H9 (cell line): ENCODE measurements at regions not wholly inside any gene's neighbourhood (a gene's known extent, or its start where the extent isn't known, plus 50 kb on each side); places are given as distances from the start of the nearest gene placed in this dataset.

ENCODE experiments used
- DNase-seq: peaks from one replicate; pipeline ENCODE4 v3.0.0-alpha.2; 2017
- H2AFZ ChIP-seq: one replicate; pipeline ENCODE4 v1.6.1; 2013; ENCODE audit warnings: mild to moderate bottlenecking, low read length, control low read depth, moderate library complexity
- H2AK5ac ChIP-seq: 2 replicates; pipeline ENCODE4 v1.6.1; 2013; ENCODE audit warnings: low read length, control low read depth, mixed read lengths; ENCODE audit not compliant: insufficient read length
- H2BK120ac ChIP-seq: one replicate; pipeline ENCODE4 v1.6.1; 2013; ENCODE audit warnings: low read depth, mild to moderate bottlenecking, low read length, control low read depth, inconsistent platforms; ENCODE audit not compliant: poor library complexity, severe bottlenecking
- H2BK12ac ChIP-seq: 2 replicates; pipeline ENCODE4 v1.6.1; 2013; ENCODE audit warnings: low read length, control low read depth, mixed read lengths, low read depth; ENCODE audit not compliant: insufficient read length
- H2BK15ac ChIP-seq: 2 replicates; pipeline ENCODE4 v1.6.1; 2013; ENCODE audit warnings: low read depth, low read length, control low read depth
- H2BK20ac ChIP-seq: one replicate; pipeline ENCODE4 v1.6.1; 2013; ENCODE audit warnings: low read depth, mild to moderate bottlenecking, low read length, control low read depth, inconsistent platforms; ENCODE audit not compliant: poor library complexity, severe bottlenecking
- H2BK5ac ChIP-seq: 2 replicates; pipeline ENCODE4 v1.6.1; 2013; ENCODE audit warnings: low read length, control low read depth, mixed read lengths; ENCODE audit not compliant: insufficient read length
- H3K14ac ChIP-seq: 2 replicates; pipeline ENCODE4 v1.6.1; 2013; ENCODE audit warnings: low read length, control low read depth; ENCODE audit not compliant: insufficient read depth
- H3K18ac ChIP-seq: 2 replicates; pipeline ENCODE4 v1.6.1; 2013; ENCODE audit warnings: low read depth, mild to moderate bottlenecking, mixed read lengths, low read length, control low read depth; ENCODE audit not compliant: insufficient read length
- H3K23ac ChIP-seq: 2 replicates; pipeline ENCODE4 v1.6.1; 2013; ENCODE audit warnings: low read length, control low read depth, mixed read lengths, low read depth; ENCODE audit not compliant: insufficient read length
- H3K23me2 ChIP-seq: 2 replicates; pipeline ENCODE4 v1.6.1; 2013; ENCODE audit warnings: low read depth, mild to moderate bottlenecking, mixed read lengths, low read length, control low read depth; ENCODE audit not compliant: insufficient read length, poor library complexity, severe bottlenecking
- H3K27ac ChIP-seq: 2 replicates; pipeline ENCODE4 v1.5.1; 2013; ENCODE audit warnings: low read length, control low read depth, mixed read lengths, low read depth; ENCODE audit not compliant: insufficient read length
- H3K27me3 ChIP-seq: 2 replicates; pipeline ENCODE4 v1.6.1; 2013; ENCODE audit warnings: low read length, control low read depth, inconsistent platforms; ENCODE audit not compliant: insufficient read depth
- H3K4ac ChIP-seq: 2 replicates; pipeline ENCODE4 v1.6.1; 2013; ENCODE audit warnings: low read depth, mild to moderate bottlenecking, control low read depth, inconsistent platforms, low read length, moderate library complexity
- H3K4me1 ChIP-seq: 2 replicates; pipeline ENCODE4 v1.6.1; 2013; ENCODE audit warnings: low read length, control low read depth, inconsistent platforms; ENCODE audit not compliant: insufficient read depth
- H3K4me2 ChIP-seq: 2 replicates; pipeline ENCODE4 v1.6.1; 2013; ENCODE audit warnings: low read length, control low read depth, mixed read lengths; ENCODE audit not compliant: insufficient read length, insufficient read depth
- H3K56ac ChIP-seq: 2 replicates; pipeline ENCODE4 v1.6.1; 2013; ENCODE audit warnings: low read depth, mild to moderate bottlenecking, mixed read lengths, low read length, control low read depth; ENCODE audit not compliant: insufficient read length
- H3K79me1 ChIP-seq: 2 replicates; pipeline ENCODE4 v1.6.1; 2013; ENCODE audit warnings: low read depth, mild to moderate bottlenecking, moderate library complexity, low read length, control low read depth, inconsistent platforms; ENCODE audit not compliant: insufficient read depth, poor library complexity, severe bottlenecking
- H3K79me2 ChIP-seq: 2 replicates; pipeline ENCODE4 v1.6.1; 2013; ENCODE audit warnings: low read length, control low read depth, inconsistent platforms; ENCODE audit not compliant: insufficient read depth
- H3K9ac ChIP-seq: 2 replicates; pipeline ENCODE4 v1.6.1; 2013; ENCODE audit warnings: low read length, control low read depth, mixed read lengths; ENCODE audit not compliant: insufficient read length; ENCODE audit errors: extremely low read depth
- H3K9me3 ChIP-seq: one replicate; pipeline ENCODE4 v1.6.1; 2013; ENCODE audit warnings: low read depth, low read length, inconsistent platforms; ENCODE audit not compliant: control insufficient read depth
- H3T11ph ChIP-seq: one replicate; pipeline ENCODE4 v1.6.1; 2013; ENCODE audit warnings: mild to moderate bottlenecking, low read length, control low read depth, inconsistent platforms
- H4K20me1 ChIP-seq: one replicate; pipeline ENCODE4 v1.6.1; 2013; ENCODE audit not compliant: control insufficient read depth, insufficient read length, insufficient read depth
- H4K5ac ChIP-seq: 2 replicates; pipeline ENCODE4 v1.6.1; 2013; ENCODE audit warnings: low read depth, mild to moderate bottlenecking, mixed read lengths, low read length, control low read depth; ENCODE audit not compliant: insufficient read length
- H4K8ac ChIP-seq: replicated peaks from 2 replicates; pipeline ENCODE4 v1.6.1; 2013; ENCODE audit warnings: low read length, control low read depth, mixed read lengths, low read depth; ENCODE audit not compliant: insufficient read length
- H4K91ac ChIP-seq: 2 replicates; pipeline ENCODE4 v1.6.1; 2013; ENCODE audit warnings: low read depth, mild to moderate bottlenecking, moderate library complexity, mixed read lengths, low read length, control low read depth; ENCODE audit not compliant: insufficient read length
- H3K27ac Mint-ChIP-seq, 3 experiments: 2 replicates in 2 of 3; 3 replicates in 1 of 3; pipeline ENCODE4 v1.8.0; 2020 to 2021; ENCODE audit warnings: mixed read lengths in 3 of 3, mild to moderate bottlenecking in 1 of 3, moderate library complexity in 1 of 3
- H3K27me3 Mint-ChIP-seq: 2 replicates; pipeline ENCODE4 v1.8.0; 2021; ENCODE audit warnings: low read depth, mild to moderate bottlenecking, moderate library complexity, mixed read lengths
- H3K36me3 Mint-ChIP-seq, 3 experiments: 2 replicates in 2 of 3; 3 replicates in 1 of 3; pipeline ENCODE4 v1.8.0; 2020 to 2021; ENCODE audit warnings: low read depth in 3 of 3, mixed read lengths in 3 of 3; ENCODE audit not compliant: insufficient read depth in 1 of 3
- H3K4me1 Mint-ChIP-seq, 2 experiments: 2 replicates each; pipeline ENCODE4 v1.8.0; 2020; ENCODE audit warnings: mixed read lengths in 2 of 2
- H3K4me3 Mint-ChIP-seq, 2 experiments: 2 replicates in 1 of 2; 3 replicates in 1 of 2; pipeline ENCODE4 v1.8.0; 2020 to 2021; ENCODE audit warnings: mild to moderate bottlenecking in 2 of 2, mixed read lengths in 2 of 2, moderate library complexity in 1 of 2
- H3K9me3 Mint-ChIP-seq, 2 experiments: 2 replicates in 1 of 2; 3 replicates in 1 of 2; pipeline ENCODE4 v1.8.0; 2020; ENCODE audit warnings: mild to moderate bottlenecking in 2 of 2, mixed read lengths in 2 of 2, moderate library complexity in 1 of 2
- WGBS: extraction: QIAGEN DNeasy Blood & Tissue Kit; methylation state at CpG from one replicate; pipeline ENCODE4 v1.1.7; 2013; ENCODE audit warnings: missing lambda C conversion rate, low lambda C conversion rate, mixed read lengths; ENCODE audit not compliant: insufficient read length; ENCODE audit errors: extremely low coverage; 5-methylcytosine and 5-hydroxymethylcytosine counted together
- TF ChIP-seq, protein P1 (sequence below): fragments of 200-600 bp; sonication (generic); conservative IDR thresholded peaks from 3 replicates; pipeline ENCODE4 v1.8.0; 2021; ENCODE audit warnings: antibody characterized with exemption, mild to moderate bottlenecking

DNA sequence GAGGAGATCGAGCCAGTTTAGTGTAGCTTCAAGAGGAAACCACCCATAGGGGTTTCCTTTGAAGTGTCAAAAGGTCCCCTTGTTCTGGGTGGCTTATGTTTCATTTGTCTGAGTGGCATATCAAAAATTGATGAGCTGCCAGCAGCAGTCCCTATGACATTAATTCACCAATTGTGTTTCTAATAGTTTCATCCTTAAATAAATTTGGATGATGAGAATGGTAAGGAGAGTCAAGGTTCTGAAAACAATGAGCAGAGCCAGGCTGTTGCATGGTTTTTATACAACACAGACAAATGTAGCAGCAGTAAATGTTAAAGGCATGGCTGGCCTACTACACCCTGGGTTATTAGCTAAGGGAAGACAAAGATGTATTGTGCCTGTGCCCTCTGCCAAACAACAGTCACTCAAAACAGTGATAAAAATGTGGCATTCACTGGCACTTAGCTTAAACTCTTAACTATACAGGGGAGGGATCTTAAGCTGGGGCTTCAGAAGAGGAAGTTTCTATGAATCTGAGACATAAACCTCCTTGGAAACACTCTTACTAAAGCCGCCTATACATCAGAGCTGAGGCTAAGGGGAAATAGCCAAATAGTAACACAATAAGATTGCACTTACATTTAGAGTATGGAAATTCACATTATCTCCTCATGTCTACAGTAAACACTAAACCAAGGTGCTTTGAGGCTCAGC is 200.5 kb downstream of the POU4F1 start:
- Mint-ChIP-seq H3K36me3 (no peaks in the 10 kb centered on the region), H3K9me3 (no peaks in the 10 kb centered on the region), H3K4me3 (no peak overlapping the region), H3K4me1 (peaks cover 2 to 7% of the 10 kb centered on the region in 2 experiments), H3K27ac (no peak overlapping the region), H3K27me3 (no peaks in the 10 kb centered on the region)
- Histone ChIP-seq H4K91ac (no peak overlapping the region), H2BK5ac (no peak overlapping the region), H3K56ac (no peak overlapping the region), H3K9ac (no peak overlapping the region), H3K23ac (no peak overlapping the region), H2AFZ (no peak overlapping the region), H3K18ac (no peak overlapping the region), H2BK12ac (no peak overlapping the region), H2AK5ac (no peak overlapping the region), H4K20me1 (no peaks in the 10 kb centered on the region), H3K27me3 (no peaks in the 10 kb centered on the region), H3K4me1 (peaks cover 2% of the 10 kb centered on the region; the same call in 1 of the 2 replicates), H3K9me3 (no peaks in the 10 kb centered on the region), H3K79me2 (no peaks in the 10 kb centered on the region), H3K4me2 (no peak overlapping the region), H3K23me2 (no peaks in the 10 kb centered on the region), H4K8ac (no peak overlapping the region), H3K79me1 (no peaks in the 10 kb centered on the region), H3K27ac (no peak overlapping the region), H3K4ac (no peak overlapping the region), H2BK20ac (no peak overlapping the region), H4K5ac (no peak overlapping the region), H3K14ac (no peak overlapping the region), H2BK15ac (no peak overlapping the region), H3T11ph (no peak overlapping the region), H2BK120ac (no peak overlapping the region)
- TF ChIP-seq, protein P1, sequence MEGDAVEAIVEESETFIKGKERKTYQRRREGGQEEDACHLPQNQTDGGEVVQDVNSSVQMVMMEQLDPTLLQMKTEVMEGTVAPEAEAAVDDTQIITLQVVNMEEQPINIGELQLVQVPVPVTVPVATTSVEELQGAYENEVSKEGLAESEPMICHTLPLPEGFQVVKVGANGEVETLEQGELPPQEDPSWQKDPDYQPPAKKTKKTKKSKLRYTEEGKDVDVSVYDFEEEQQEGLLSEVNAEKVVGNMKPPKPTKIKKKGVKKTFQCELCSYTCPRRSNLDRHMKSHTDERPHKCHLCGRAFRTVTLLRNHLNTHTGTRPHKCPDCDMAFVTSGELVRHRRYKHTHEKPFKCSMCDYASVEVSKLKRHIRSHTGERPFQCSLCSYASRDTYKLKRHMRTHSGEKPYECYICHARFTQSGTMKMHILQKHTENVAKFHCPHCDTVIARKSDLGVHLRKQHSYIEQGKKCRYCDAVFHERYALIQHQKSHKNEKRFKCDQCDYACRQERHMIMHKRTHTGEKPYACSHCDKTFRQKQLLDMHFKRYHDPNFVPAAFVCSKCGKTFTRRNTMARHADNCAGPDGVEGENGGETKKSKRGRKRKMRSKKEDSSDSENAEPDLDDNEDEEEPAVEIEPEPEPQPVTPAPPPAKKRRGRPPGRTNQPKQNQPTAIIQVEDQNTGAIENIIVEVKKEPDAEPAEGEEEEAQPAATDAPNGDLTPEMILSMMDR = no peak
- WGBS = no CpG with 5 or more reads among the region's 2 CpGs
- no peak for DNase-seq
